ENCODE measurements at regions not wholly inside any gene's neighbourhood (a gene's known extent, or its start where the extent isn't known, plus 50 kb on each side); places are given as distances from the start of the nearest gene placed in this dataset.

DNA sequence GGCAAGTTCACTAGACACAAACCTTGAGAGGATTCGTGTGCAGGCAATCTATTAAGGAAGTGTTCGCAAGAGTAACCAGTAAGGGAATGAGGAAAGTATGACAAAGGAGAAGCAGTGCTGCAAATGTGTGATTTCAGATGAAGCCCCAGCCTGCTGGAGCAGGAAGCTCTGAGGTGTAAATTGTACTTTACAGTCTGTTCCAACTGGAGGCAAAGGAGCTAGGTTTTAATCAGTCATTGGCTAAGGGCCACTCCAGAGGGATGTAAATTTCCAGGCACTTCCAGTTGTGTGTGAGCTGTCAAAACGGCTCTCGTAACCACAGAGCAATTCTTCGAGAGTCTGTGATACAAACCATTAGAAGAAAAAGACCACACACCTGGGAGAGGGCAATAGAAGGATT is 359.5 kb upstream of the FAM98A start:
- H3K9me3 Mint-ChIP-seq (ENCODE audit: low read depth), result no peaks in the 10 kb centered on the region
- no peaks in the 10 kb centered on the region for H3K4me1 Mint-ChIP-seq (ENCODE audit: low read depth)
- no peak for DNase-seq (ENCODE audit: low spot score)
- TF ChIP-seq, protein P1, sequence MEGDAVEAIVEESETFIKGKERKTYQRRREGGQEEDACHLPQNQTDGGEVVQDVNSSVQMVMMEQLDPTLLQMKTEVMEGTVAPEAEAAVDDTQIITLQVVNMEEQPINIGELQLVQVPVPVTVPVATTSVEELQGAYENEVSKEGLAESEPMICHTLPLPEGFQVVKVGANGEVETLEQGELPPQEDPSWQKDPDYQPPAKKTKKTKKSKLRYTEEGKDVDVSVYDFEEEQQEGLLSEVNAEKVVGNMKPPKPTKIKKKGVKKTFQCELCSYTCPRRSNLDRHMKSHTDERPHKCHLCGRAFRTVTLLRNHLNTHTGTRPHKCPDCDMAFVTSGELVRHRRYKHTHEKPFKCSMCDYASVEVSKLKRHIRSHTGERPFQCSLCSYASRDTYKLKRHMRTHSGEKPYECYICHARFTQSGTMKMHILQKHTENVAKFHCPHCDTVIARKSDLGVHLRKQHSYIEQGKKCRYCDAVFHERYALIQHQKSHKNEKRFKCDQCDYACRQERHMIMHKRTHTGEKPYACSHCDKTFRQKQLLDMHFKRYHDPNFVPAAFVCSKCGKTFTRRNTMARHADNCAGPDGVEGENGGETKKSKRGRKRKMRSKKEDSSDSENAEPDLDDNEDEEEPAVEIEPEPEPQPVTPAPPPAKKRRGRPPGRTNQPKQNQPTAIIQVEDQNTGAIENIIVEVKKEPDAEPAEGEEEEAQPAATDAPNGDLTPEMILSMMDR (IDR thresholded peaks at IDR 0.05), result no peak
- H3K36me3 Mint-ChIP-seq (ENCODE audit: low read depth), result no peaks in the 10 kb centered on the region
- H3K4me3 Mint-ChIP-seq (ENCODE audit: unreplicated experiment), result no peak overlapping the region
- H3K27ac Mint-ChIP-seq (ENCODE audit: unreplicated experiment), result no peak overlapping the region
- H3K27me3 Mint-ChIP-seq (ENCODE audit: low read depth), result peaks cover 15% of the 10 kb centered on the region

- DNase-seq (ENCODE audit: low spot score), result no peak
- no peaks in the 10 kb centered on the region for H3K27me3 Mint-ChIP-seq (ENCODE audit: low read depth)
- no peaks in the 10 kb centered on the region for H3K36me3 Mint-ChIP-seq (ENCODE audit: low read depth)
- no peak overlapping the region for H3K27ac Mint-ChIP-seq (ENCODE audit: unreplicated experiment)
- TF ChIP-seq, protein P1 (IDR thresholded peaks at IDR 0.05), result no peak
- H3K4me1 Mint-ChIP-seq (ENCODE audit: low read depth), result no peaks in the 10 kb centered on the region
- H3K9me3 Mint-ChIP-seq (ENCODE audit: low read depth), result peaks cover 4% of the 10 kb centered on the region
- H3K4me3 Mint-ChIP-seq (ENCODE audit: unreplicated experiment), result no peak overlapping the region
Observed at GRCh38 chr2:33949371-33949770, 350.3 kb upstream of the FAM98A start.

- no peak overlapping the region for H3K27ac Mint-ChIP-seq (ENCODE audit: unreplicated experiment)
- H3K4me1 Mint-ChIP-seq (ENCODE audit: low read depth), result no peaks in the 10 kb centered on the region
Observed at GRCh38 chr2:33946193-33946592, 347.1 kb upstream of the FAM98A start.

DNA sequence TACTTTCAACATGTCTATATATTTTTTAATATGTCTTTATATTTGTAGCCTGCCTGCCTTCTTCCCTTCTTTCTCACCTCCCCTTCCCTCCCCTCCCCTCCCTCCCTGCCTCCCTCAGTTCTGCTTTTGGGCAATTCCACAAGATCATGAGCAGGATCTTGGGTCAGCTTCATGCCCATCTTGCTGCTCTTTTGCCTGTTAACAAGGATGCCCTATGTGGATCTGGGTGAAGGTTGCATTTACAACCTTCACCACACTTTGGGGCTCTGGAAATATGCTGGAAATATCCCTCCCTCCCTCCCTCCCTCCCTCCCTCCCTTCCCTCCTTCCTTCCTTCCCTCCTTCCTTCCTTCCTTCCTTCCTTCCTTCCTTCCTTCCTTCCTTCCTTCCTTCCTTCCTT is 334.1 kb upstream of the FAM98A start:
- Mint-ChIP-seq H3K27me3 (ENCODE audit: low read depth) (peaks cover 14% of the 10 kb centered on the region), H3K36me3 (ENCODE audit: low read depth) (no peaks in the 10 kb centered on the region)

More at GRCh38 chr2:33946193-33946592, 347.1 kb upstream of the FAM98A start:
- Mint-ChIP-seq H3K27me3 (ENCODE audit: low read depth) (no peaks in the 10 kb centered on the region), H3K9me3 (ENCODE audit: low read depth) (peaks cover 6% of the 10 kb centered on the region), H3K4me3 (ENCODE audit: unreplicated experiment) (no peak overlapping the region), H3K36me3 (ENCODE audit: low read depth) (no peaks in the 10 kb centered on the region)
- DNase-seq (ENCODE audit: low spot score), result no peak
- TF ChIP-seq, protein P1 (IDR thresholded peaks at IDR 0.05), result no peak

GRCh38 chr2:33931164-33931563 is 332.1 kb upstream of the FAM98A start:
- no peak for DNase-seq (ENCODE audit: low spot score)
- Mint-ChIP-seq H3K27ac (ENCODE audit: unreplicated experiment) (no peak overlapping the region), H3K4me3 (ENCODE audit: unreplicated experiment) (no peak overlapping the region), H3K9me3 (ENCODE audit: low read depth) (no peaks in the 10 kb centered on the region), H3K4me1 (ENCODE audit: low read depth) (no peaks in the 10 kb centered on the region), H3K36me3 (ENCODE audit: low read depth) (no peaks in the 10 kb centered on the region), H3K27me3 (ENCODE audit: low read depth) (peaks cover 14% of the 10 kb centered on the region)
- TF ChIP-seq, protein P1 (IDR thresholded peaks at IDR 0.05), result no peak

More for the DNA sequence above, 334.1 kb upstream of the FAM98A start:
- TF ChIP-seq, protein P1 (IDR thresholded peaks at IDR 0.05), result no peak
- Mint-ChIP-seq H3K4me3 (ENCODE audit: unreplicated experiment) (no peak overlapping the region), H3K27ac (ENCODE audit: unreplicated experiment) (no peak overlapping the region), H3K4me1 (ENCODE audit: low read depth) (no peaks in the 10 kb centered on the region), H3K9me3 (ENCODE audit: low read depth) (no peaks in the 10 kb centered on the region)
- no peak for DNase-seq (ENCODE audit: low spot score)
